K562 (cell line): ENCODE measurements at regions not wholly inside any gene's neighbourhood (a gene's known extent, or its start where the extent isn't known, plus 50 kb on each side); places are given as distances from the start of the nearest gene placed in this dataset.

Source experiments
- CTCF ChIP-seq, 3 experiments: IDR thresholded peaks in 2 of 3; conservative IDR thresholded peaks in 1 of 3; 2 replicates each; pipeline ENCODE4 v1.5.1; 2011 to 2012; ENCODE audit warnings: low read length in 3 of 3, mild to moderate bottlenecking in 3 of 3, control low read depth in 2 of 3, improper control_type of control experiment in 1 of 3, inconsistent platforms in 1 of 3, low read depth in 1 of 3, mixed read lengths in 1 of 3, moderate library complexity in 1 of 3; ENCODE audit not compliant: insufficient read depth in 2 of 3
- EZH2 ChIP-seq: IDR thresholded peaks from 2 replicates; pipeline ENCODE4 v1.6.1; 2012; ENCODE audit warnings: low read depth, mild to moderate bottlenecking, inconsistent platforms, low read length, borderline replicate concordance
- POLR2G ChIP-seq: fragments of 200-400 bp; formaldehyde crosslinking; IDR thresholded peaks from 2 replicates; pipeline ENCODE4 v1.6.1; 2017; ENCODE audit warnings: low read depth, mild to moderate bottlenecking, antibody characterized with exemption, low read length, moderate library complexity

DNA sequence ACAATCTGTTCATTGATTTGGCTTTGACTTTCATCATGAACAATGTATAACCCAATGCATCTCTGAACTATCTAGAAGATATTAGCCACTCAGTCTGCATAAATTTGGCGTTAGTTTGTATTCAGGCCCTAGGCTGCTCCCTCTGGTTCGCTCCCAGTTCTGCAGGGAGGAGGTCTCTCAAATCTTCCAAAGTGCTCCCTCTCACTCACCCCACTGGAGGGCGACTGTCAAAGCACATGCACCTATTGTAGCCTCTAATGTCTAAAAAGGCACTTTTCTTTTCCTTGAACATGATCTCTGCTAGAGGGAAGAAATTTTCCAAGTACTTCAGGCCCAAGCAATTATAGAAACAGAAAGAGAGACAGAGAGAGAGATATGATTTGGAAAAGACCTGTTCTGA is 291.5 kb downstream of the TDRD15 start:
- TF ChIP-seq POLR2G (no peak), CTCF (IDR thresholded peaks at IDR 0.05 in 2 of 3, conservative IDR thresholded peaks at IDR 0.05 in 1 of 3; ENCODE audit: insufficient read depth in 2 of 3, low read depth in 1 of 3, low read length in 3 of 3) (peak in 2 of 3 experiments; percentile 17 to 18; a peak in 2 of 6 replicates), EZH2 (no peak)
